GM12873 (cell line): ENCODE measurements at regions not wholly inside any gene's neighbourhood (a gene's known extent, or its start where the extent isn't known, plus 50 kb on each side); places are given as distances from the start of the nearest gene placed in this dataset.

Source experiments
- TF ChIP-seq, protein P1 (sequence below): IDR thresholded peaks from 2 replicates; pipeline ENCODE4 v1.5.1; 2012; ENCODE audit warnings: low read depth, mild to moderate bottlenecking, moderate library complexity, low read length, control low read depth; ENCODE audit not compliant: insufficient read depth; ENCODE audit errors: missing control alignments

DNA sequence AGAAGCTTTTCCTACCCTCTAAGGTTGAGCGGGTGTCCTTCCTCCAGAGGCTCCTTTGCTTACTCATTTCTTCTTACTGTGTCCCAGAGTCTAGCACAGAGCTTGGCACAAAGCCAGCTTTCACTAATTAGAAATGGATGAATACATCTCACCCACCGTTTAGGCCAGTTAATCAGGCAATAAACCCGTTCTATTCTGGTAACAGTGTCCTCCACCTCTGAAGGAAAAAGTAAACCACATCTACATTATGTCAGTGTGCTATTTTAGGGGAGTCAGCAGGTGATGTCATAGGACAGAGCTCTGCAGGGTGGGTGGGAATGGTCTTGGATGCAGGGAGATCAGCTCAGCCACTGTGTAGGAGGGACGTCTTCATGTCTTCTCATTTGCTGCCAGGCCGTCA is 109.2 kb downstream of the OSTF1 start:
- TF ChIP-seq, protein P1, sequence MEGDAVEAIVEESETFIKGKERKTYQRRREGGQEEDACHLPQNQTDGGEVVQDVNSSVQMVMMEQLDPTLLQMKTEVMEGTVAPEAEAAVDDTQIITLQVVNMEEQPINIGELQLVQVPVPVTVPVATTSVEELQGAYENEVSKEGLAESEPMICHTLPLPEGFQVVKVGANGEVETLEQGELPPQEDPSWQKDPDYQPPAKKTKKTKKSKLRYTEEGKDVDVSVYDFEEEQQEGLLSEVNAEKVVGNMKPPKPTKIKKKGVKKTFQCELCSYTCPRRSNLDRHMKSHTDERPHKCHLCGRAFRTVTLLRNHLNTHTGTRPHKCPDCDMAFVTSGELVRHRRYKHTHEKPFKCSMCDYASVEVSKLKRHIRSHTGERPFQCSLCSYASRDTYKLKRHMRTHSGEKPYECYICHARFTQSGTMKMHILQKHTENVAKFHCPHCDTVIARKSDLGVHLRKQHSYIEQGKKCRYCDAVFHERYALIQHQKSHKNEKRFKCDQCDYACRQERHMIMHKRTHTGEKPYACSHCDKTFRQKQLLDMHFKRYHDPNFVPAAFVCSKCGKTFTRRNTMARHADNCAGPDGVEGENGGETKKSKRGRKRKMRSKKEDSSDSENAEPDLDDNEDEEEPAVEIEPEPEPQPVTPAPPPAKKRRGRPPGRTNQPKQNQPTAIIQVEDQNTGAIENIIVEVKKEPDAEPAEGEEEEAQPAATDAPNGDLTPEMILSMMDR, result no peak

DNA sequence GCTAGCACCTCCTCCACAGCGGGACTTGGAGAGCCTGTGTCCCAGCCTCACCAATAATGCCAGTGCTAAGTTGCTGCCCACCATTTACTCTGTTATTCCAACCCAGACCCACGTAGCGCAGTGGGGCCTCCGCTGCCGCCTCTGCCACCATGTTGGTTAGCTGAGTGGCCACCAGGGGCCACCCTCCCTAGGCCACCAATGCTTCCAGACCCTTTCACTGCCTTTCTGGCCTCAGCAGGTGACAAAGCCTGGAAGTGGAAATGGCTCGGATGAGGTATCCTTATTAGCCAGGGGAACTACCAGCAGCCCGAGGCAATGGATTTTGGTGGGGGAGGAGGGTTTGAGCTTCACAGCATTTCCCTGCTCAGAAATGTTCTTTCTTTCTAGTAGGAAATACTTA is 110.1 kb downstream of the OSTF1 start:
- TF ChIP-seq, protein P1, result peak; percentile 30

DNA sequence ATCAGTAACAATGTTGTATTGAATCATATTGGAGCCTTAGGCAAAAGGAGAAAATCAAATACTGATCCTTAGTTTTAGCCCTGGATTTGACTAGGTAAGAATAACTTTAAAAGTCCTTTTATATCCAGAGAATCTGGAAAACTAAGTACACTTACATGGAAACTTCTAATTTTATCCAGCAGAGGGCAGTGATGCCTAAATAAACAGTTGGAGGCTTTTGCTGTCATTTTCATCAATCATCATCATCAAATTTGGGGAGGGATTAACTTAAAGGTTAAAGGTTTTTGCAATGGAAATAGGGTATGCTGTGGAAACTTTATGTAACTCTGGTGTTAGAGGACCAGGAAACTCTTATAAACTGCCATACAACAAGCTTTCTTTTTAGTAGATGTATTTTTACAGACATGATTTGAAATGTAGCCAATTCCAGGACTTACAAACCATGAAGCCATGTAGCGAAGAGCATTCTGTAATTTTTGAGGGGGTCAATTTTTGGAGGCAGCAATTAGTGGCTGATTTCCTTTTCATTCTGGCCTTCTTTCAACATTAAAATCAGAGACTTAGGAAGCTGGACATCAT is 112.7 kb downstream of the OSTF1 start:
- TF ChIP-seq, protein P1, result peak; percentile 45

DNA sequence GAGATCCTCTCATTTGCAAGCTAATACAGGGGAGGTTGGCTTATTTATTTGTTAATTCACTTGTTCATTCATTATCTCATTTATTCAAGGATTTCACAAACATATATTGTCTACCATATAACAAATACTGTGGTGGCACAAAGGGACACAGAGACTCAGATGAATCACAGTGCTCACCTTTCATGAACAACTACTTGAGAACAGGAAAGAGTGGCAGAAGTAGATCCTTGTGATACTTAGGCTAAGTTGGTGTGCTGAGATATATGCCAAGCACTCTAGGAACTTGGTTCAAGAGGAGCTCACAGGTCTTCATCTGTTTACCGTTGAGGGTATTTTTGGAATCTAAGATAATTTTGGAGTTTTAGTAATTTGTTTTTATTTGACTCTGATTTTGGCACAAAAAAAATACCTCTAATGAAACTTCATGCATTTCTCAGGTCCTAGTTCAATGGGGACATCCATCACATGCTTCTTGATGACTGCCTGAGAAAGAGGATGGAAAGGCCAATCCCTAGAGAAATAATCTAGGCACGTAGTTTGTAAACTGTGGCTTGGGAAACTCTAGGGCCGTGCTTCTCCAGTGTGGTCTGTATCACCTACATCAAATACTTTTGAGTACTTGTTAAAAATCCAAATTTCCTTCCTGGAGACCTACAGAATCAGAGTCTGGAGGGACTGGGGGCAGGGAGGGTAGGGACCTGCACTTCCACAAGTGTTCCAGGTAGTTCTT is 113.3 kb downstream of the OSTF1 start:
- TF ChIP-seq, protein P1, result no peak

DNA sequence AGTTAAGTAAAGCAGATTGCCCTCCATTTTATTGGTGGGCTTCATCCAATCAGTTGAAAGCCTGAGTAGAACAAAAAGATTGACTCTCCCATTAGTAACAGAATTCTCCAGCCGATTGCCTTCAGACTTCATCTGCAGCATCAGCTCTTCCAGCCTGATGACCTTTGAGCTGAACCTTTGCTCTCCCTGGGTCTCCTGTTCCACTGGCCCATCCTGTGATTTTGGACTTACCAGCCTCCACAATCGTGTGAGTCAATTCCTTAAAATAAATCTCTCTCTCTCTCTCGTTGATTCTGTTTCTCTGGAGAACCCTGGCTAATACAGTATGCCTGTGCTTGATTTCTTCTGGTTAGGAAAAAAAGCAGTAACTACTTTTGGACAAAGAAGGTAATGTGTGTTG is 121.9 kb downstream of the OSTF1 start:
- TF ChIP-seq, protein P1, result no peak

DNA sequence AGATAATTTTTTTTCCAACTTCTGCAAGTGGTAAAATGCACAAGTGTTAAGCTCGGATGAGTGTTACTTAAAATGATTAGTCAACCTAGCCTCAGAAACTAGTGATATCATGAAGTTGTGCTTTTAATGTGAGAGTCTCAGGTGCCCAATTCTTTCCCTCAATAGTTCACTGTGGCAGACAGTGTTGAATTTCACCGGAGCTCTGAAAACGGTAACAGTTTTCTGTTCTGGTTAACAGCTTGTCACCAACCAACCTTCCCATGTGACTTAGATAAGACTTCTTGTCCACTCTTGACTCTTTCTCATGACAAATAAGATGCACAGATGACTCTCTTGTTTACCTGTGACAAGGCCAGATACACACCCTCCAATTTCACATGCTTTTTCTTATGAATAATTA is 125.5 kb downstream of the OSTF1 start:
- TF ChIP-seq, protein P1, result no peak

DNA sequence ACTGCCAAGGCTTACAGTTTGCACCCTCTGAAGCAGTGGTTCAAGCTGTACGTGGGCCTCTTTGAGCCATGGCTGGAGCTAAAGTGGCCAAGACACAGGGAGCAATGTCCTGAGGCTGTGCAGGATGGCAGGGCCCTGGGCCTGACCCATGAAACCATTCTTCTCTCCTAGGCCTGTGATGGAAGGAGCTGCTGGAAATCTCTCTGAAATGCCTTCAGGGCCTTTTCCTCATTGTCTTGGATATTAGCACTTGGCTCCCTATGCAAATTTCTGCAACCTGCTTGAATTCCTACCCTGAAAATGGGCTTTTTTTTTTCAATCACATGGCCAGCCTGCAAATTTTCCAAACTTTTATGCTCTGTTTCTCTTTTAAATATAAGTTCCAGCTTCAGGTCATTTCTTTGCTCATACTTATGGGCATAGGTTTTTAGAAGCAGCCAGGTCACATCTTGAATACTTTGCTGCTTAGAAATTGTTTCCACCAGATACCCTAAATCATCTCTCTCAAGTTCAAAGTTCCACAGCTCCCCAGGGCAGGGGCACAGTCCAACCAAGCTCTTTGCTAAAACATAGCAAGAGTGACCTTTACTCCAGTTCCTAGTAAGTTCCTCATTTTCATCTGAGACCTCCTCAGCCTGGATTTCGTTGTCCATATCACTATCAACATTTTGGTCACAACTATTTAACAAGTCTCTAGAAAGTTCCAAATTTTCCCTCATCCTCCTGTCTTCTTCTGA is 138.3 kb downstream of the OSTF1 start:
- TF ChIP-seq, protein P1, result no peak
